SK-N-MC (cell line): ENCODE measurements at regions not wholly inside any gene's neighbourhood (a gene's known extent, or its start where the extent isn't known, plus 50 kb on each side); places are given as distances from the start of the nearest gene placed in this dataset.

Experiments
- EZH2 ChIP-seq: fragments of 200-600 bp; sonication (generic); IDR thresholded peaks from one replicate; pipeline ENCODE4 v1.6.1; 2017; ENCODE audit warnings: antibody characterized with exemption
- POLR2AphosphoS5 ChIP-seq: IDR thresholded peaks from 2 replicates; pipeline ENCODE4 v1.6.1; 2012; ENCODE audit warnings: mild to moderate bottlenecking, low read depth, low read length, borderline replicate concordance

DNA sequence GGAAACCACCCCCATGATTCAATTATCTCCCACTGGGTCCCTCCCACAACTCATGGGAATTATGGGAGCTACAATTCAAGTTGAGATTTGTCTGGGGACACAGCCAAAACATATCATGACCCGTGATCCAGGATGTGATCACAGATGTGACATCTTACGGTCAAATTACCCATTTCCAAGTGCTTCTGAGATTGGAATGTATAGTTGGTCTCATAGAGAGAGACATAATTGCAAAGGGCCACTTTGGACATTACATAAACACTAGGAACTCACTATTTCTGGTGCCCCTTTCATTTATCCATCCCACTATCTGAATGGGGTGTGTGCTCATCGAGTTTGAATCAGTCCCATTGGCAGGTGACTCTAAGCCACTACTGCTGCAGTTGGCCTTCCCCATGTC is 204.5 kb downstream of the PHLDA1 start:
- TF ChIP-seq POLR2AphosphoS5 (no peak), EZH2 (no peak)
